ENCODE measurements at regions not wholly inside any gene's neighbourhood (a gene's known extent, or its start where the extent isn't known, plus 50 kb on each side); places are given as distances from the start of the nearest gene placed in this dataset.

DNA sequence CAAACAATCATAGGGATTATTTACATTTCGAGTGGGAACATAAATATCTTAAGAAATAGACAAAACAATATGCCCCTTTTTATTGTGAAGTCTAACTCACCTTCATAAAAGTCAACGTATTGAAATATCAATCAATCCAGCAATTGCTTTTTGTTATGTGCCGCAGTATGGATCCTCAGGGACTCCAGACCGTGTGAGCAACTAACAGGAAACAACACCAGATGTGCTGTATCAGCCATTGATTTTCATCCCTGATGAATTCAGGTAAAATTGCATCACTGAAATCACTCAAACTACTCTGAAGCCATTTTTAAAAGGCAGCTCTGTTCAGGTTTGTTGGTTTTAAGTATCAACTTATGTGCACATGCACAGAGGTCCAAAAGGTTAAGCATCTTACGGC, 197.3 kb upstream of the FAT1 start:
- TF ChIP-seq CTCF (IDR thresholded peaks at IDR 0.05) (no peak), POLR2A (IDR thresholded peaks at IDR 0.05) (no peak)

Data from body of pancreas (tissue), 4 donors.